NCI-H2081 (cell line): ENCODE measurements at regions not wholly inside any gene's neighbourhood (a gene's known extent, or its start where the extent isn't known, plus 50 kb on each side); places are given as distances from the start of the nearest gene placed in this dataset.

Experiments used
- DNase-seq, 2 experiments: peaks; one replicate each; lab custom pipeline; 2025; lab: John Stamatoyannopoulos, UW

- DNase-seq: no peak
Observed at GRCh38 chr6:5946701-5947100, 60.0 kb downstream of the NRN1 start.

- no peak for DNase-seq
Observed at GRCh38 chr6:5946181-5946580, 60.5 kb downstream of the NRN1 start.

GRCh38 chr6:5943591-5943990, 63.1 kb downstream of the NRN1 start:
- no peak for DNase-seq

GRCh38 chr6:5942591-5942990, 64.1 kb downstream of the NRN1 start:
- no peak for DNase-seq

- no peak for DNase-seq
Observed at GRCh38 chr6:5941188-5941587, 65.5 kb downstream of the NRN1 start.

- DNase-seq: no peak
Observed at GRCh38 chr6:5938934-5939333, 67.8 kb downstream of the NRN1 start.

- no peak for DNase-seq
Observed at GRCh38 chr6:5937936-5938706, 68.6 kb downstream of the NRN1 start.

- no peak for DNase-seq
Observed at GRCh38 chr6:5937169-5937909, 69.4 kb downstream of the NRN1 start.

- no peak for DNase-seq
Observed at GRCh38 chr6:5936631-5937030, 70.1 kb downstream of the NRN1 start.

- no peak for DNase-seq
Observed at GRCh38 chr6:5936140-5936539, 70.6 kb downstream of the NRN1 start.

- no peak for DNase-seq
Observed at GRCh38 chr6:5930968-5931367, 75.8 kb downstream of the NRN1 start.

GRCh38 chr6:5930143-5930770, 76.5 kb downstream of the NRN1 start:
- DNase-seq: no peak

- no peak for DNase-seq
Observed at GRCh38 chr6:5923840-5924239, 82.9 kb downstream of the NRN1 start.

- DNase-seq: no peak
Observed at GRCh38 chr6:5922230-5922629, 84.5 kb downstream of the NRN1 start.

GRCh38 chr6:5909721-5910120, 97.0 kb downstream of the NRN1 start:
- no peak for DNase-seq

GRCh38 chr6:5906842-5907241, 99.9 kb downstream of the NRN1 start:
- DNase-seq: no peak

- DNase-seq: no peak
Observed at GRCh38 chr6:5906340-5906670, 100.4 kb downstream of the NRN1 start.

GRCh38 chr6:5905431-5906339, 101.0 kb downstream of the NRN1 start:
- no peak for DNase-seq

- DNase-seq: no peak
Observed at GRCh38 chr6:5904532-5904931, 102.2 kb downstream of the NRN1 start.

- DNase-seq: no peak
Observed at GRCh38 chr6:5899216-5900045, 107.3 kb downstream of the NRN1 start.

GRCh38 chr6:5898563-5898962, 108.2 kb downstream of the NRN1 start:
- no peak for DNase-seq
